Spleen (tissue), 11 donors: ENCODE measurements at regions not wholly inside any gene's neighbourhood (a gene's known extent, or its start where the extent isn't known, plus 50 kb on each side); places are given as distances from the start of the nearest gene placed in this dataset.

ENCODE experiments used
- DNase-seq: peaks from one replicate; pipeline ENCODE4 v3.0.0-alpha.2; 2020
- H3K27ac ChIP-seq, 8 donors: fragments of 200-600 bp; sonication (generic) in 7 of 8; 1 replicate in 4 of 8; 2 replicates in 4 of 8; pipeline versions ENCODE4 v1.5.0 to v1.8.0; 2016 to 2021; ENCODE audit warnings: inconsistent platforms in 4 of 8, mild to moderate bottlenecking in 4 of 8, moderate library complexity in 1 of 8
- H3K27me3 ChIP-seq, 7 donors: fragments of 200-600 bp; sonication (generic) in 6 of 7; replicated peaks in 1 of 7; 1 replicate in 4 of 7; 2 replicates in 3 of 7; pipeline versions ENCODE4 v1.5.0 to v1.8.0; 2016 to 2021; ENCODE audit warnings: inconsistent platforms in 3 of 7, mild to moderate bottlenecking in 1 of 7
- H3K36me3 ChIP-seq, 6 donors: fragments of 200-600 bp; sonication (generic) in 5 of 6; 1 replicate in 4 of 6; 2 replicates in 2 of 6; pipeline versions ENCODE4 v1.5.0 to v1.8.0; 2016 to 2021; ENCODE audit warnings: inconsistent platforms in 2 of 6
- H3K4me1 ChIP-seq, 6 donors: fragments of 200-600 bp; sonication (generic) in 5 of 6; 1 replicate in 3 of 6; 2 replicates in 3 of 6; pipeline versions ENCODE4 v1.5.0 to v1.8.0; 2016 to 2021; ENCODE audit warnings: inconsistent platforms in 3 of 6
- H3K4me3 ChIP-seq, 8 donors: fragments of 200-600 bp; sonication (generic) in 7 of 8; 1 replicate in 4 of 8; 2 replicates in 4 of 8; pipeline versions ENCODE4 v1.5.0 to v1.8.0; 2016 to 2021; ENCODE audit warnings: inconsistent platforms in 4 of 8, mild to moderate bottlenecking in 4 of 8, moderate library complexity in 2 of 8
- H3K9me3 ChIP-seq, 8 donors: fragments of 200-600 bp; sonication (generic) in 7 of 8; 1 replicate in 4 of 8; 2 replicates in 4 of 8; pipeline versions ENCODE4 v1.5.0 to v1.8.0; 2016 to 2021; ENCODE audit warnings: inconsistent platforms in 4 of 8
- POLR2A ChIP-seq, 3 donors: fragments of 450-650 bp; IDR thresholded peaks; one replicate each; pipeline ENCODE4 v1.5.1; 2017; ENCODE audit warnings: antibody characterized with exemption in 3 of 3, mild to moderate bottlenecking in 1 of 3
- POLR2AphosphoS5 ChIP-seq, 3 donors: sonication (generic); formaldehyde crosslinking; IDR thresholded peaks; one replicate each; pipeline ENCODE4 v1.5.1; 2017; ENCODE audit warnings: antibody characterized with exemption in 3 of 3
- WGBS, 5 donors: extraction: QIAGEN DNeasy Blood & Tissue Kit in 3 of 5; methylation state at CpG; one replicate each; pipeline versions ENCODE4 v1.1.5 to v1.1.7; 2013 to 2018; 5-methylcytosine and 5-hydroxymethylcytosine counted together
- intact Hi-C: fragments of 100-400 bp; cut with DNase I; formaldehyde crosslinking; loops from one replicate; pipeline ENCODE4 v1.15.0; 2023; ENCODE audit warnings: low total_unique reads
- TF ChIP-seq, protein P1 (sequence below), 11 experiments: fragments of 200-600 bp in 7 of 11; fragments of 450-650 bp in 4 of 11; sonication (generic) in 4 of 11; IDR thresholded peaks in 8 of 11; conservative IDR thresholded peaks in 3 of 11; 1 replicate in 7 of 11; 2 replicates in 4 of 11; pipeline versions ENCODE4 v1.4.0 to v1.8.0; 2016 to 2021; ENCODE audit warnings: antibody characterized with exemption in 11 of 11, inconsistent platforms in 4 of 11, mild to moderate bottlenecking in 1 of 11
- donor health status: healthy with polysubstance abuse.
- donor health status: DM: no; HTN: no; CAD: no; lungs with moderate emphysema.
- donor health status: DM: no; HTN: no; CAD: no.
- donor health status: Bipolar disorder and iron deficiency.
- donor health status: healthy.
- donor health status: DM: no; HTN: no; CAD: no.
- donor health status: DM: yes; HTN: yes; CAD: no.

DNA sequence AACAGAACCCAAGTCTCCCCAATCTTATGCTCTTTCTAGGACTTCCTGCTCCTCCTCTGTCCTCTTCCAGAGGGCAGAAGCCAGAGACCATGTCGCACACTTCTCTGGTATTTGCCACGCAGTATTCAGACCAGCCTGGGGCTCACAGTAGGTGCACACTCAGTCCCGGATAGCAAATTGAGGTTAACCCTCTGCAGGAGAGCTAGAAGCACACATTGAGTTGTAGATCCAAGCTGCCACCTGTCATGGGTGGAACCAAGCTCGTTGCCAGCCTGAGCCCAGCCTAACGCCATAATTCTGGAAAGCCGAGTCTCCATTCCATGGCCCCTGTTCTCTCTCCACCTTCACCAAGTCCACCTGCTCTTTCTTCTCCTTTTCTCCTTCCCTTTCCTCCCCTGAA lies 562.1 kb downstream of the BUD13 start:
- no peak for DNase-seq
- H3K36me3 ChIP-seq = no peaks in the 10 kb centered on the region
- H3K9me3 ChIP-seq = no peaks in the 10 kb centered on the region
- intact Hi-C loops = no loop called here
- TF ChIP-seq POLR2AphosphoS5 (IDR thresholded peaks at IDR 0.05) (no peak), POLR2A (IDR thresholded peaks at IDR 0.05) (no peak)
- TF ChIP-seq, protein P1, sequence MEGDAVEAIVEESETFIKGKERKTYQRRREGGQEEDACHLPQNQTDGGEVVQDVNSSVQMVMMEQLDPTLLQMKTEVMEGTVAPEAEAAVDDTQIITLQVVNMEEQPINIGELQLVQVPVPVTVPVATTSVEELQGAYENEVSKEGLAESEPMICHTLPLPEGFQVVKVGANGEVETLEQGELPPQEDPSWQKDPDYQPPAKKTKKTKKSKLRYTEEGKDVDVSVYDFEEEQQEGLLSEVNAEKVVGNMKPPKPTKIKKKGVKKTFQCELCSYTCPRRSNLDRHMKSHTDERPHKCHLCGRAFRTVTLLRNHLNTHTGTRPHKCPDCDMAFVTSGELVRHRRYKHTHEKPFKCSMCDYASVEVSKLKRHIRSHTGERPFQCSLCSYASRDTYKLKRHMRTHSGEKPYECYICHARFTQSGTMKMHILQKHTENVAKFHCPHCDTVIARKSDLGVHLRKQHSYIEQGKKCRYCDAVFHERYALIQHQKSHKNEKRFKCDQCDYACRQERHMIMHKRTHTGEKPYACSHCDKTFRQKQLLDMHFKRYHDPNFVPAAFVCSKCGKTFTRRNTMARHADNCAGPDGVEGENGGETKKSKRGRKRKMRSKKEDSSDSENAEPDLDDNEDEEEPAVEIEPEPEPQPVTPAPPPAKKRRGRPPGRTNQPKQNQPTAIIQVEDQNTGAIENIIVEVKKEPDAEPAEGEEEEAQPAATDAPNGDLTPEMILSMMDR (IDR thresholded peaks at IDR 0.05 in 8 of 11, conservative IDR thresholded peaks at IDR 0.05 in 3 of 11) = no peak
- H3K4me3 ChIP-seq = no peak overlapping the region
- H3K27me3 ChIP-seq = peaks cover 0 to 19% (median 0%) of the 10 kb centered on the region in 7 donors
- H3K27ac ChIP-seq = no peak overlapping the region
- WGBS, 5 donors = 80 to 91% (median 84%) methylated on average over 6 of the region's 6 CpGs
- H3K4me1 ChIP-seq = no peaks in the 10 kb centered on the region

- no peak overlapping the region for H3K4me3 ChIP-seq
- H3K27ac ChIP-seq = no peak overlapping the region
- TF ChIP-seq POLR2A (IDR thresholded peaks at IDR 0.05) (no peak), POLR2AphosphoS5 (IDR thresholded peaks at IDR 0.05) (no peak)
- TF ChIP-seq, protein P1 (IDR thresholded peaks at IDR 0.05 in 8 of 11, conservative IDR thresholded peaks at IDR 0.05 in 3 of 11) = no peak
- H3K4me1 ChIP-seq = no peaks in the 10 kb centered on the region
- peaks cover 0 to 19% (median 0%) of the 10 kb centered on the region in 7 donors for H3K27me3 ChIP-seq
- no peaks in the 10 kb centered on the region for H3K9me3 ChIP-seq
- DNase-seq = no peak
- 80 to 97% (median 84%) methylated on average over 1 of the region's 1 CpG for WGBS, 5 donors
- no peaks in the 10 kb centered on the region for H3K36me3 ChIP-seq
- intact Hi-C loops = no loop called here
These were observed 563.5 kb downstream of the BUD13 start for GRCh38 chr11:116209255-116209654.

DNA sequence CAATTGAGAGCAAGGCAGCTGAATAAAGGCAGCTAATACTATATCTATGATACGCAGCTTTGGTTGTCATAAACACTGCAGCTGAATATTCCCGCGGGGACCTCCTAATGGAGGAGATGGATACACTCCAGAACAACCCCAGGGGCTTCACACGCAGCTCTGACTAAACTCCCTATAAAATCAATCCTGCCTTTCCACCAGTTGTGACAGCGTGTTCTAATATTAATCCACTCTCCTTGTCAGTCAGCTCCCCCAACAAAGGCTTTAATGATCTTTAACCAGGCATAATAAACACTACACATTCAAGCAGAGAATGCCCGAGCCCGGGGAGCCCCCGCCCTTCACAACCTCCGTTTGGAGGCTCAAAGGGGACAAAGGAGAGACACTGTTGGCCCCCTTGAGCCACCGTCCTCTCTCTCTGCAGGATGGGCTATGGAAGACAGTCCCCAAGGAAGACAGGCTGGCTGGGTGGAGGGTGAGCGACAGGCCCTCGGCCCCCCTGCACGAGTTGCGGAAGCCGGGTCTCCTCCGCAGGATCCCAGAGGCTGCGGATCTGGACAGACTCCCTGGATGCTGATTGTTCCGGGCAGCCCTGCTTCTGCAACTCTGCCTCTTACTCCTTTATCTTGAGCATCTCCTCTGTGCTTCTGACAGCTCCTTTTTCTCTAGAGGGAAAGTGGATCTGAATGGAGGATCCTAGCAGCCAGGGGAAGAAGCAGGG lies 565.2 kb downstream of the BUD13 start:
- TF ChIP-seq POLR2AphosphoS5 (IDR thresholded peaks at IDR 0.05) = no peak
- Histone ChIP-seq H3K9me3 (no peaks in the 10 kb centered on the region), H3K27me3 (peaks cover 0 to 24% (median 0%) of the 10 kb centered on the region in 7 donors), H3K27ac (no peak overlapping the region), H3K4me3 (no peak overlapping the region), H3K36me3 (no peaks in the 10 kb centered on the region), H3K4me1 (no peaks in the 10 kb centered on the region)
- no peak for DNase-seq
- intact Hi-C loops = no loop called here
- 75 to 81% (median 79%) methylated on average over 16 to 18 of the region's 18 CpGs for WGBS, 5 donors

- TF ChIP-seq POLR2A (IDR thresholded peaks at IDR 0.05) (no peak), POLR2AphosphoS5 (IDR thresholded peaks at IDR 0.05) (no peak)
- TF ChIP-seq, protein P1 (IDR thresholded peaks at IDR 0.05 in 8 of 11, conservative IDR thresholded peaks at IDR 0.05 in 3 of 11) = no peak
- H3K4me1 ChIP-seq = no peaks in the 10 kb centered on the region
- intact Hi-C loops = no loop called here
- no peak for DNase-seq
- H3K36me3 ChIP-seq = no peaks in the 10 kb centered on the region
- no peak overlapping the region for H3K4me3 ChIP-seq
- no peaks in the 10 kb centered on the region for H3K9me3 ChIP-seq
- H3K27ac ChIP-seq = no peak overlapping the region
- WGBS, 5 donors = 57 to 75% (median 62%) methylated on average over 2 of the region's 2 CpGs
- H3K27me3 ChIP-seq = peaks cover 0 to 24% (median 0%) of the 10 kb centered on the region in 7 donors
These were observed 565.8 kb downstream of the BUD13 start for GRCh38 chr11:116207019-116207418.
